HG03095 (cell line): ENCODE measurements at regions not wholly inside any gene's neighbourhood (a gene's known extent, or its start where the extent isn't known, plus 50 kb on each side); places are given as distances from the start of the nearest gene placed in this dataset.
"Not testable (repeated sequence)": the region's sequence is repeated elsewhere in the genome, so short reads cannot be mapped to it uniquely, and the experiment has no call there.

Source experiments
- ATAC-seq: cut with Tn5 transposase; IDR thresholded peaks from one replicate; pipeline ENCODE4 v1.9.1; 2021; ENCODE audit warnings: moderate library complexity; ENCODE audit not compliant: unreplicated experiment

- ATAC-seq = no peak
Observed at GRCh38 chr1:229710746-229711145, 84.7 kb downstream of the URB2 start.

GRCh38 chr1:229714306-229714705 lies 88.3 kb downstream of the URB2 start:
- no peak for ATAC-seq

- ATAC-seq = peak; percentile 76
Observed at GRCh38 chr1:229714964-229715603, 89.0 kb downstream of the URB2 start.

- no peak for ATAC-seq
Observed at GRCh38 chr1:229716069-229716468, 90.0 kb downstream of the URB2 start.

- no peak for ATAC-seq
Observed at GRCh38 chr1:229716704-229717103, 90.7 kb downstream of the URB2 start.

- ATAC-seq = no peak
Observed at GRCh38 chr1:229717786-229718576, 91.9 kb downstream of the URB2 start.

GRCh38 chr1:229726061-229726460 lies 100.0 kb downstream of the URB2 start:
- ATAC-seq = no peak

GRCh38 chr1:229729916-229730315 lies 103.9 kb downstream of the URB2 start:
- no peak for ATAC-seq

GRCh38 chr1:229730573-229730972 lies 104.5 kb downstream of the URB2 start:
- ATAC-seq = no peak

- no peak for ATAC-seq
Observed at GRCh38 chr1:229732061-229732460, 106.0 kb downstream of the URB2 start.

GRCh38 chr1:229736376-229736775 lies 110.3 kb downstream of the URB2 start:
- ATAC-seq = no peak

- ATAC-seq = not testable (repeated sequence)
Observed at GRCh38 chr1:229742614-229743013, 116.6 kb downstream of the URB2 start.

GRCh38 chr1:229749992-229750391 lies 123.9 kb downstream of the URB2 start:
- ATAC-seq = no peak

- ATAC-seq = no peak
Observed at GRCh38 chr1:229751610-229752009, 125.6 kb downstream of the URB2 start.

- no peak for ATAC-seq
Observed at GRCh38 chr1:229752679-229753078, 126.6 kb downstream of the URB2 start.

GRCh38 chr1:229753764-229754551 lies 127.9 kb downstream of the URB2 start:
- ATAC-seq = no peak

- no peak for ATAC-seq
Observed at GRCh38 chr1:229756666-229757065, 130.6 kb downstream of the URB2 start.

GRCh38 chr1:229757226-229757625 lies 131.2 kb downstream of the URB2 start:
- no peak for ATAC-seq

GRCh38 chr1:229758101-229759036 lies 132.3 kb downstream of the URB2 start:
- ATAC-seq = no peak

- no peak for ATAC-seq
Observed at GRCh38 chr1:229759037-229759435, 133.0 kb downstream of the URB2 start.

- ATAC-seq = no peak
Observed at GRCh38 chr1:229759586-229759985, 133.5 kb downstream of the URB2 start.
